ENCODE measurements at regions not wholly inside any gene's neighbourhood (a gene's known extent, or its start where the extent isn't known, plus 50 kb on each side); places are given as distances from the start of the nearest gene placed in this dataset.
"Not testable (repeated sequence)": the region's sequence is repeated elsewhere in the genome, so short reads cannot be mapped to it uniquely, and the experiment has no call there.

GRCh38 chrX:114272096-114272686 is 311.7 kb upstream of the HTR2C start:
- no peak for DNase-seq (ENCODE audit: extremely low read depth, low read depth)

- DNase-seq (ENCODE audit: extremely low read depth, low read depth): not testable (repeated sequence)
Measured at GRCh38 chrX:114270371-114270770, 313.5 kb upstream of the HTR2C start.

GRCh38 chrX:114268643-114269042 is 315.2 kb upstream of the HTR2C start:
- no peak for DNase-seq (ENCODE audit: extremely low read depth, low read depth)

GRCh38 chrX:114267142-114267541 is 316.7 kb upstream of the HTR2C start:
- no peak for DNase-seq (ENCODE audit: extremely low read depth, low read depth)

GRCh38 chrX:114252186-114252585 is 331.7 kb upstream of the HTR2C start:
- no peak for DNase-seq (ENCODE audit: extremely low read depth, low read depth)

GRCh38 chrX:114251575-114251974 is 332.3 kb upstream of the HTR2C start:
- no peak for DNase-seq (ENCODE audit: extremely low read depth, low read depth)

- DNase-seq (ENCODE audit: extremely low read depth, low read depth): no peak
Measured at GRCh38 chrX:114221445-114221844, 362.4 kb upstream of the HTR2C start.

GRCh38 chrX:114210879-114211278 is 373.0 kb upstream of the HTR2C start:
- no peak for DNase-seq (ENCODE audit: extremely low read depth, low read depth)

GRCh38 chrX:114201622-114202021 is 382.3 kb upstream of the HTR2C start:
- DNase-seq (ENCODE audit: extremely low read depth, low read depth): no peak

GRCh38 chrX:114181195-114181594 is 402.7 kb upstream of the HTR2C start:
- DNase-seq (ENCODE audit: extremely low read depth, low read depth): no peak

GRCh38 chrX:114178126-114178525 is 405.8 kb upstream of the HTR2C start:
- DNase-seq (ENCODE audit: extremely low read depth, low read depth): no peak

- not testable (repeated sequence) for DNase-seq (ENCODE audit: extremely low read depth, low read depth)
Measured at GRCh38 chrX:114167276-114167675, 416.6 kb upstream of the HTR2C start.

GRCh38 chrX:114166601-114167000 is 417.3 kb upstream of the HTR2C start:
- DNase-seq (ENCODE audit: extremely low read depth, low read depth): no peak

- DNase-seq (ENCODE audit: extremely low read depth, low read depth): no peak
Measured at GRCh38 chrX:114165537-114165936, 418.3 kb upstream of the HTR2C start.

- DNase-seq (ENCODE audit: extremely low read depth, low read depth): no peak
Measured at GRCh38 chrX:114162068-114162735, 421.7 kb upstream of the HTR2C start.

- DNase-seq (ENCODE audit: extremely low read depth, low read depth): no peak
Measured at GRCh38 chrX:114152801-114153200, 431.1 kb upstream of the HTR2C start.

- no peak for DNase-seq (ENCODE audit: extremely low read depth, low read depth)
Measured at GRCh38 chrX:114152130-114152529, 431.8 kb upstream of the HTR2C start.

GRCh38 chrX:114134465-114134864 is 449.4 kb upstream of the HTR2C start:
- DNase-seq (ENCODE audit: extremely low read depth, low read depth): no peak

- no peak for DNase-seq (ENCODE audit: extremely low read depth, low read depth)
Measured at GRCh38 chrX:114127411-114128025, 456.4 kb upstream of the HTR2C start.

- no peak for DNase-seq (ENCODE audit: extremely low read depth, low read depth)
Measured at GRCh38 chrX:114127005-114127404, 456.9 kb upstream of the HTR2C start.

- DNase-seq (ENCODE audit: extremely low read depth, low read depth): no peak
Measured at GRCh38 chrX:114101081-114101480, 482.8 kb upstream of the HTR2C start.

- DNase-seq (ENCODE audit: extremely low read depth, low read depth): peak; percentile 6
Measured at GRCh38 chrX:114097866-114098265, 486.0 kb upstream of the HTR2C start.
